PC-9 (cell line): ENCODE measurements at regions not wholly inside any gene's neighbourhood (a gene's known extent, or its start where the extent isn't known, plus 50 kb on each side); places are given as distances from the start of the nearest gene placed in this dataset.

Experiments
- CTCF ChIP-seq: fragments of 200-600 bp; sonication (generic); conservative IDR thresholded peaks from 2 replicates; pipeline ENCODE4 v1.6.1; 2017; ENCODE audit warnings: mixed run types, antibody characterized with exemption, mild to moderate bottlenecking, moderate library complexity
- EZH2 ChIP-seq: fragments of 200-600 bp; sonication (generic); IDR thresholded peaks from 2 replicates; pipeline ENCODE4 v1.8.0; 2017; ENCODE audit warnings: antibody characterized with exemption, low read depth

GRCh38 chr5:113692466-113692865 is 179.0 kb downstream of the YTHDC2 start:
- TF ChIP-seq CTCF (no peak), EZH2 (no peak)
